AG09309 (cell line): ENCODE measurements at regions not wholly inside any gene's neighbourhood (a gene's known extent, or its start where the extent isn't known, plus 50 kb on each side); places are given as distances from the start of the nearest gene placed in this dataset.

ENCODE experiments used
- DNase-seq: peaks from one replicate; pipeline ENCODE4 v3.0.0-alpha.2; 2010; ENCODE audit warnings: low read depth
- H3K4me3 ChIP-seq: 2 replicates; pipeline ENCODE4 v1.5.1; 2011; ENCODE audit warnings: mild to moderate bottlenecking, low read depth, low read length, moderate library complexity; ENCODE audit not compliant: control insufficient read depth
- TF ChIP-seq, protein P1 (sequence below): IDR thresholded peaks from 2 replicates; pipeline ENCODE4 v1.5.1; 2011; ENCODE audit warnings: mild to moderate bottlenecking, low read depth, low read length, inconsistent platforms; ENCODE audit not compliant: insufficient read depth, control insufficient read depth; ENCODE audit errors: missing control alignments

DNA sequence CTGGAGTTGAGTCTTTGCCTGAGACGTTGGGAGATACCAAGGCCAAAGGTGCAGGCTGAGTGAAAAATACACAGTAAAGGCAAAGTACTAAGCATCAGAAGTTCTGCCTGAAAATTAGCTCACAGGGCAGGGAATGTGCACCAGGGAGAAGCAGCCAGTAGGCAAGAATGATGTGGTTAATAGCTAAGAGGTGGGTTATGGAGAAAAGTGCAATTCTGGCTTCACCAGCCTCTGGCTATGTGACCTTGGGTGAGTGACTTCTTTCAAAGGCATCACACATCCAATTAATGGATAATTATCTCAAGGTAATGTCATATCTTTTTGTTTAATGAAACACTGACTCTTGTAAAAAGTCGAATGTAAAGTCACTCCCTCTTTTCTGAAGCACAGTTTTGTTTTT lies 230.7 kb upstream of the FGGY start:
- TF ChIP-seq, protein P1, sequence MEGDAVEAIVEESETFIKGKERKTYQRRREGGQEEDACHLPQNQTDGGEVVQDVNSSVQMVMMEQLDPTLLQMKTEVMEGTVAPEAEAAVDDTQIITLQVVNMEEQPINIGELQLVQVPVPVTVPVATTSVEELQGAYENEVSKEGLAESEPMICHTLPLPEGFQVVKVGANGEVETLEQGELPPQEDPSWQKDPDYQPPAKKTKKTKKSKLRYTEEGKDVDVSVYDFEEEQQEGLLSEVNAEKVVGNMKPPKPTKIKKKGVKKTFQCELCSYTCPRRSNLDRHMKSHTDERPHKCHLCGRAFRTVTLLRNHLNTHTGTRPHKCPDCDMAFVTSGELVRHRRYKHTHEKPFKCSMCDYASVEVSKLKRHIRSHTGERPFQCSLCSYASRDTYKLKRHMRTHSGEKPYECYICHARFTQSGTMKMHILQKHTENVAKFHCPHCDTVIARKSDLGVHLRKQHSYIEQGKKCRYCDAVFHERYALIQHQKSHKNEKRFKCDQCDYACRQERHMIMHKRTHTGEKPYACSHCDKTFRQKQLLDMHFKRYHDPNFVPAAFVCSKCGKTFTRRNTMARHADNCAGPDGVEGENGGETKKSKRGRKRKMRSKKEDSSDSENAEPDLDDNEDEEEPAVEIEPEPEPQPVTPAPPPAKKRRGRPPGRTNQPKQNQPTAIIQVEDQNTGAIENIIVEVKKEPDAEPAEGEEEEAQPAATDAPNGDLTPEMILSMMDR: no peak
- H3K4me3 ChIP-seq: no peak overlapping the region
- DNase-seq: no peak

DNA sequence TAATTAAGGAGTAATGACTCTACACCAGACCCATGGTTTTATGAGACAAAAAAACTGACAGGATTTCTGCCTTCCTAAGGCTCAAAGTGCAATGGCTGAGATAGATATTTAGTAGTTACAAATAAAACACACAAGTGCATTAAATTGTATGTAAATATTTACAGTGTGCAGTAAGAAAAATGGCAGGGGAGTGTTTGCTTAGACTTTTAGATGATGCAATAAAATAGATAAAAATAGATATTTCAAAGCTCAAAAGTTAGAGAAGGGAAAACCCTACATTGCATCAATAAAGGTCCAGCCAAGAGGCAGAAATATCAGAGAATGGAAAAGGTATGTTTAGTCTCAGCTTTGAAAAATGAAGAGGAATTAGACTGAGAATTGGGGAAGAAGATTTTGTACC lies 226.3 kb upstream of the FGGY start:
- no peak for DNase-seq
- H3K4me3 ChIP-seq: no peak overlapping the region
- TF ChIP-seq, protein P1: no peak

DNA sequence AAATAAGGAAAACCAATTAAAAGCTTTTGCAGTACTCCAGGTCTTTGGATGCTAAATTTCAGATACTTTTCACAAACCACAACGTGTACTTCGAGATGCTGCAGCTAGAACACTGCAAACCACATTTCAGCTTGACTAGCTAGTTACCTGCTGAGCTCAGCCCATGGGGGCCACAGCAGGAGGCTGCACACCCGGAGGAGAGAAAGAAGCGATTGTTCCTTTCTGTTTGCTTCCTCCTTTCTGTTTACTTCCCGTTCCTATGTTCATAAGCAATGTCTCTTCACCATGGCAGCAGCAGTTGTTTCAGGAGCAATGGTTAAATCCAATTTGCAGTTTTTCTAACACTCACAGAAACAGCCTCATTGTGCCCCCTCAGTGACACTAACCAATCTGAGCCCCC lies 225.6 kb upstream of the FGGY start:
- no peak overlapping the region for H3K4me3 ChIP-seq
- no peak for DNase-seq
- TF ChIP-seq, protein P1: no peak

GRCh38 chr1:59071876-59072582 lies 224.9 kb upstream of the FGGY start:
- no peak overlapping the region for H3K4me3 ChIP-seq
- TF ChIP-seq, protein P1: no peak
- DNase-seq: no peak

DNA sequence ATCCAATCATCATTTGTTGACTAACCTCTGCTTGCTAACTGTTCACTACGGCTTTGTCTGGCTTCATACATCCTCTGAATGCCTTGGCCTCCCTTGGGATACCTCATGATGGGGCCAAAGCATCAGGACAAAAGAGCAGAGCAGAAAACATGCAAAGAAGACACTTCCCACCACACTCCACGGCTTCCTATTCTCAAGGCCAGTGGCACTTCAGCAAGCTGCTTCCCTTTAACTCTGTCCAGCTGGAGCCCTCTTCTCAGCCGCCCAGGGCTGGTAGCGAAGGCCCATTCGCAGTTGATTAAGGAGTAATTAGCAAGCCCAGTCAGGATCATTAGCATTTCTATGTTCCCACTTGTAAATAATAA lies 224.3 kb upstream of the FGGY start:
- DNase-seq: no peak
- no peak overlapping the region for H3K4me3 ChIP-seq
- TF ChIP-seq, protein P1: no peak

DNA sequence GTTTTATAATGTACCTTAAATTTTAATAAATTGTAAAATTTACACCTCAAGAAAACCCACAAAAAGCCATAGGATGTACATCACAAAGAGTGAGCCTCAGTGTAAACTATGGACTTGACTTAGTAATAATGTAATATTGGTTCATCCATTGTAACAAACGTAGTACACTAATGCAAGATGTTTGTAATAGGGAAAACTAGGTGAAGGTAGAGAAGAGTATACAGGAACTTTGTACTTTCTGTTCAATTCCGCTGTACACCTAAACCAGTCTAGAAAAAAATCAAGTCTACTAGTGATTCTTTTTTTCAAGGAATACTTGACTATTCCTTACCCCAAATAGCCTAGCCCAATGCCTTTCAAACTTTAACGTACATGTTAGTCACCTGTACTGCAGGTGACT lies 222.3 kb upstream of the FGGY start:
- no peak overlapping the region for H3K4me3 ChIP-seq
- TF ChIP-seq, protein P1: no peak

More for the DNA sequence above, 222.3 kb upstream of the FGGY start:
- DNase-seq: no peak
